ENCODE measurements at regions not wholly inside any gene's neighbourhood (a gene's known extent, or its start where the extent isn't known, plus 50 kb on each side); places are given as distances from the start of the nearest gene placed in this dataset.
"Not testable (repeated sequence)": the region's sequence is repeated elsewhere in the genome, so short reads cannot be mapped to it uniquely, and the experiment has no call there.

DNA sequence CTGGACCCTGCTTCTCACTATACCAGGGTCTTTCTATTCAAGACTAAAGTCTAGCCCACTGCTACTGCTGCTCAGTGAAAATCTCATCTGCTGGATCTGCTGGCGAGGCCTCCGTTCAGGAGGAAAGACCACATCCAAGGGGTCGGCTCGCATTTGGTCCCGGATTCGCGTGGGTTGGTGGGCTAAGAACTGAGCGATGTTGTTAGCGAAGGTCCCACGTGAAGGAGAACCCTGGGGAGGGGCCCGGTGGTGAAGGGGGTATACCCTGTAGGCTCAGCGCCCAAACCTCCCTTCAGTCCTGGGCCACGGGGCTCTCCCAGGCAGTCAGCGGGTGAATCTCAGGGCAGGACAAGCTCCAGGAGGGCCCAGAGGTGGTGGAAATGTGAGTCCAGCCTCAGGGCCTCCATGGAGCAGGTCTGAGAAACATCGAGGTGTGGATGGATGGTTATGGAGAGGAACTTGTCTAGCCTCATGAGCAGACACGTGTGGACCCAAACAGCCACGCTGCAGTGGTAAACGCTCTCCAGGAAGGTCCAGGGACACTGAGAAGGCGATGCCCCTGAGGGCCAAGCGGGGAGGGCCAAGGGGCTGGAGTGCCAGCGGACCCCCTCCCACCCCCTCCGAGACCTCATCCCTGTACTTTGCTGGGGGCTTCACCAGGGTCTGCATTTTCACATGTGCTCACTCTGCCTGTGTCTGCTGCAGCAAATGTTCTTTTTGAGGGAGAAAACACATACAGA, 152.3 kb downstream of the CTTN start:
- H3K9me3 Mint-ChIP-seq: no peaks in the 10 kb centered on the region
- H3K4me1 Mint-ChIP-seq: no peaks in the 10 kb centered on the region
- ATAC-seq (replicated peaks) (no peak), DNase-seq (no peak)
- H3K27ac Mint-ChIP-seq: no peak overlapping the region
- H3K36me3 Mint-ChIP-seq: no peaks in the 10 kb centered on the region
- H3K27me3 Mint-ChIP-seq: peaks cover 19 to 28% of the 10 kb centered on the region in 2 donors
- H3K4me3 Mint-ChIP-seq: no peak overlapping the region

DNA sequence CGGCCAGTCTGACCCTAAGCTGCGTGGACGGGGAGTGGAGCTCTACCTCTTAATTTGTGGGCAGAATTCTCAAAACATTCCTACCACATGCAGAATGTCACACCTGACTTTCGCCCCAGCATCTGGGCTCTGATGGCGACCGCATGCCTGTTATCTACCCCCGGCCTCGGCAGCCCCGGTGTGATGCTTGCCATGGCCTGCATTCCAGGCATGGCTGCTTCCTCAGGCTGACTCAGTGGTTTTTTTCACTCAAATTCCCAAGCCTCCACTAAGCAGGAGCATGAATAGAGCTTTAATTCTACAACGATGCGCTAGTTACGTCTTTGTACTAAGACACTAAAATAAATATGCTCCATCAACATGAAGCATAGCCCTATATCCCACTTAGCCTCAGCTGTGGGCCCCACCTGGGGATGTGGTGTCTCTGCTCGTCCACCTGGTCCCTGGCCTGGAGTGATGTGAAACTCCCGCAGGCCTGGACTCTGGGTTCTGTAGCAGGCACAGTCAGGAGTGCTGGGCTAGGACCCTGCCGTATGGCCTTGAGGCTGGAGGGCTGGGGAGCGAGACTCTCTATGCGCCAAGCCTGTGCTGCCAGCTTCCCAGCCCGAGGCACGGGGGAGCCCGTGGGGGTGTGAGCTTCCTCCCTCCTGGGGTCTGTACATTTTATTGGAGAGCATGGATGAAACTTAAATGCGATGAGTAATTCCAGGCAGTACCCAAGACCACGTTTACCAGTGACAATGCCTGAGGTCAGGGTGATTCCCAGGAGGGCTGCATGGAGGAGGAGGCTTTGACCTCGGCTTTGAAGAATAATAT, 153.2 kb downstream of the CTTN start:
- DNase-seq (no peak), ATAC-seq (replicated peaks) (no peak)
- Mint-ChIP-seq H3K9me3 (no peaks in the 10 kb centered on the region), H3K27me3 (peaks cover 14 to 25% of the 10 kb centered on the region in 2 donors), H3K36me3 (no peaks in the 10 kb centered on the region), H3K4me1 (no peaks in the 10 kb centered on the region), H3K27ac (no peak overlapping the region), H3K4me3 (no peak overlapping the region)

DNA sequence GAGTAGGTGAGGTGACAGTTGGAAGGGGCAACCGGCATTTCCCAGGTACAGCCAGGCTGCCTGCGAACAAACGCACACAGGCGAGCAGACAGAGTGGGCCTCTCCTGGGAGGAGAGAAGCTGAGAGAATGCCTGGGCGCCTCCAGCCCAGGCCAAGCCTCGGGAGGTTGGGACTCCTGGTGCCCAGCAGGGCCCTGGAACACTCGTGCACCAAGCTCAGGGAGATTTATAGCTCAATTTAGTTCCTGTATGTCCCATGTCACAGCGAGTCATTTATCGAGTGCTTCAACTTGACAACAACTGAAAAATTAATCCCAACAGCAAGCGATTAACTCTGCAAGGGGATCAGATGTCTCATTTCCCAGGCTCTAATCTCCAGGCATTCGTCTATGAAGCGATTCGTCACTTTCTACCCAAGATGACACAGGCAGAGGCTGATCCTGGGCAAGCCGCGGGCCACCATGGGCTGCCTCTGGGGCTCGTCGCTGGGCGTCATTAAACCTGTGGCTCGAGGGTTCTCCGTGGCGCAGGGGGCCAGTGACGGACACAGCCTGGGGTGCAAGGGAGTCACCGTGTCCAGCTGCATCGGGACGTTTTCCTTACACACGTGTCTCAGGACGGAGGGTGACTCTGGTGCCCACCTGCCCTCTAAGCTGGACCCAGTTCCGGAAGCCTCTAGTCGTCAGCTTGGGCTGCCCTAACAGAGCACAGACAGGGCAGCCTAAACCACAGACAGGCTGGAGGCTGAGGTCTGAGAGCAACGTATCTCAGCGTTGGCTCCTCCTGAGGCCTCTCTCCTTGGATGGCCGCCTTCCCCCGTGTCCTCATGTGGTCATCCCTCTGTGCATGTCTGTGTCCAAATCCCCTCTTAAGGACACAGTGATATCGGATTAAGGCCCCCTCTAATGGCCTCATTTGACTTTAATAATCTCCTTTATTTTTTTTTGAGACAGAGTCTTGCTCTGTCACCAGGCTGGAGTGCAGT, 154.1 kb downstream of the CTTN start:
- Mint-ChIP-seq H3K27me3 (peaks cover 7 to 22% of the 10 kb centered on the region in 2 donors), H3K27ac (no peak overlapping the region), H3K36me3 (no peaks in the 10 kb centered on the region), H3K4me3 (no peak overlapping the region), H3K9me3 (no peaks in the 10 kb centered on the region), H3K4me1 (no peaks in the 10 kb centered on the region)
- no peak for ATAC-seq (replicated peaks)
- no peak for DNase-seq

DNA sequence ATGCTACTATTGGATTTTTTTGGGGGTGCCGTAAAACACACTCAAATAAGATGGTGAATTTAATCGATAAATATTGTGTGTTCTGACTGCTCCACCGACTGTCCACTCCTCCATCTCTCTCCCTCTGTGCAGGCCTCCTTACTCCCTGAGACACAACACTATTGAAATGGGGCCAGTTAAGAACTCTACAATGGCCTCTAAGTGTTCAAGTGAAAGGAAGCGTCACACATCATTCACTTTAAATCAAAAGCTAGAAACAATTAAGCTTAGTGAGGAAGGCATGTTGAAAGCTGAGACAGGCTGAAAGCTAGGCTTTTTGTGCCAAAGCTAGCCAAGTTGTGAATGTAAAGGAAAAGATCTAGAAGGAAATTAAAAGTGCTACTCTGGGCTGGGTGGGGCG, 156.7 kb downstream of the CTTN start:
- Mint-ChIP-seq H3K9me3 (no peaks in the 10 kb centered on the region), H3K4me3 (no peak overlapping the region), H3K27ac (no peak overlapping the region), H3K4me1 (no peaks in the 10 kb centered on the region), H3K27me3 (peaks cover 0 to 13% of the 10 kb centered on the region in 2 donors), H3K36me3 (no peaks in the 10 kb centered on the region)
- ATAC-seq (replicated peaks) (no peak), DNase-seq (no peak)

DNA sequence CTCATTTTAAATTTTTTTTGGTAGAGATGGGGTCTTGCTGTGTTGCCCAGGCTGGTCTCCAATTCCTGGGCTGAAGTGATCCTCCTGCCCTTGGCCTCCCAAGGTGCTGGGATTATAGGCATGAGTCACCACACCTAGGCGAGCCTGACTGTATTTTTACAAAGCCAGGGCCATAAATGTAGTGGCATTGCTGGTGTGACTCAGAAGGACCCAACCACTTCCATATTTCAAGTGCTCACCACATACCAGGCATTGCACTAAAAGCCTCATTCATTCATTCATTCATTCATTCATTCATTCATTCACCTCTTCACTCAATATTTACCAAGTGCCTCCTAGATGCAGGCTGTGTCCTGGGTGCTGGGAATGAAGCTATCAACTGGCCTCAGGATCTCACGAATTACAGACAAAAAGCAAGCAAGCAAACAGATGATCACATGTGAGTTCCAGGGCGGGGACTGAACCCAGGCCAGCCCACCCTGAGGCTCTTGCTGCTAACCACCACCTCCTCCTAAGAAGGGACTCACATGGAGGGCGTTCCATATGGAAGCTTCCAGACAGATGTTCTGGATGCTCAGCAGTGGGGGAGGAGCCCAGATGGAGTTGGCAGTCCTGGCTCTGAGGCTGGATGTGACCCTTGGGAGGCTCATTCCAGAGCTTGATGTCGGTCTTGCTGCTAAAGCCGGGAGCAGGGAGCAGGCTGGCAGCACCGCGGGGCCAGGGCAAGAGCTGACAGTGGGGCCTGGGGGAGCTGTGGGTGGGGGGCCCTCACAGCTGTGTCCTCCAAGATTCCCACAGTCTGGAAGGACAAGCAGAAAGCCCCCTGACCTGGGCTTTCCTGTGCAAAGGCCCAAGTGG, 158.8 kb downstream of the CTTN start:
- ATAC-seq (replicated peaks) (no peak), DNase-seq (no peak)
- no peaks in the 10 kb centered on the region for H3K9me3 Mint-ChIP-seq
- no peak overlapping the region for H3K4me3 Mint-ChIP-seq
- H3K4me1 Mint-ChIP-seq: no peaks in the 10 kb centered on the region
- H3K27me3 Mint-ChIP-seq: peaks cover 0 to 13% of the 10 kb centered on the region in 2 donors
- H3K27ac Mint-ChIP-seq: no peak overlapping the region
- H3K36me3 Mint-ChIP-seq: no peaks in the 10 kb centered on the region

DNA sequence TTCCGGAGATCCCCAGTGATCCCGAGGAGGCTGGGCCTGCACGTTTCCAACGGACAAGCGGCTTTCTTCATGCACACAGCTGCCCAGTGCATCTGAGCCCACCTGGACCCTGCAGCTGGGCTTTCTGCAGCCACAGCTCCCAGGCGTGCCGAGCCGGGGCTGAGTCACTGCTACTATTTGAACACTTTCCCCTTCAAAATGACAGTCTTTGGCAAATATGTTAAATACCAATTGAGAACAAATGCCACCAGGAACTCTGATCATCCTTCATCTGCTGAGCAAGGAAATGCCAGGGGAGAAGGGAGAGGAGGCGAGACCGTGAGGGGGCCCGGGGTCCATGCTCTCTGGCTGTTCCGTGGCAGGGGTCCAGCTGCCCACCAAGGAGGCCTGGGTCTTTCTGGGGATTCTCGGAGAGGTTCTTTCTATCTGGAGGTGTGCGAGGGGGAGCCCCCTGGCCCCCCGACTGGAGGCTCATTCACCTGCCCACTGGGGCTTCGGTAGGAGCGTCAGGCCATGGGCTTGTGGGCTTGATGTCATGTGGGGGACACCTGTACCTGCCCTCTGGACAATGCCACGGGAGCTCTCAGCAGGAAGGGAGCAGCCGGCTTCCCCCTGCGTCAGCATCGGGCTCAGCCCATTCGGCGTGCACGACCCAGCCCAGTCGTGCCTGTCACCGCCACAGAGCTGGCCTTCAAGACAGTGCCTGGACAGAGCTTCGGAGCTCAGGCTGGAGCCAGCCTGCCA, 159.6 kb downstream of the CTTN start:
- Mint-ChIP-seq H3K9me3 (peaks cover 0 to 4% of the 10 kb centered on the region in 2 donors), H3K27me3 (peaks cover 0 to 13% of the 10 kb centered on the region in 2 donors), H3K27ac (no peak overlapping the region), H3K4me1 (no peaks in the 10 kb centered on the region), H3K4me3 (no peak overlapping the region), H3K36me3 (no peaks in the 10 kb centered on the region)
- no peak for ATAC-seq (replicated peaks)
- DNase-seq: no peak

DNA sequence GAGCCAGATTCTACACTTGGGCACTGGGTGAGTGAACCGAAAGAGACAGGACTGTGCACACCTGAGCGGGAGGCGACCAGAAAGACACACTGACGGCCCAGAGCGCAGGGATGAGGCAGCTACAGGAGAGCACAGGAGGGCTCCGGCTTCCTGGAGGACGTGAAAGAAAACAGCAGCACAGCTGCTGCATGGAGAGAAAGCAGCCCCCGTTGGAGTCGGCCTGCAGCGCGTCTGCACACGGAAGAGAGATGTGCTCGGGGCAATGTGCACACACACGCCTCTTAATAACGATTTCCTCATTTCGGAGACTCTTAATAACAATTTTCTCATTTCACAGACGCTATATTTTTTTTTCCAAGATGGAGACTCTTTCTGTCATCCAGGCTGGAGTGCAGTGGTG, 160.4 kb downstream of the CTTN start:
- Mint-ChIP-seq H3K4me1 (no peaks in the 10 kb centered on the region), H3K9me3 (peaks cover 0 to 4% of the 10 kb centered on the region in 2 donors), H3K27me3 (peaks cover 0 to 20% of the 10 kb centered on the region in 2 donors), H3K27ac (no peak overlapping the region), H3K36me3 (no peaks in the 10 kb centered on the region), H3K4me3 (no peak overlapping the region)
- ATAC-seq (replicated peaks) (no peak), DNase-seq (no peak)

DNA sequence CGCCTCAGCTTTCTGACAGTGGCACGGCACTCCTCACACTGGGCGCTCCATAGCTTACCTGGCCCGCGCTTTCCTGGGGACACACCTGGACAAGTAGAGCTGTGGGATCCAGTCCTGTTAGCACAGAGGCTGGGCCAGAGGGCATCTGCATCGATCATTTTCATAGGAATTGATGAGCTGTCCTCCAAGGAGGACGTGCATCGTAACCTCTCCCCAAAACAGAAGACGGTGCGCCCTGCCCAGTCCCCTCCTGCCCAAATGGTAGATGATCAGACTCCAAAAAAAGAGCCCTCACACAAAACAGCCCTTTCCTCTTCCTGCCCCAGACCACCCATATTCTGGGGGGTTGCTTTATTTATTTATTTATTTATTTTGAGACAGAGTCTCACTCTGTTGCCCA, 161.2 kb downstream of the CTTN start:
- H3K4me1 Mint-ChIP-seq: no peaks in the 10 kb centered on the region
- H3K4me3 Mint-ChIP-seq: no peak overlapping the region
- H3K27ac Mint-ChIP-seq: no peak overlapping the region
- H3K27me3 Mint-ChIP-seq: peaks cover 4 to 28% of the 10 kb centered on the region in 2 donors
- DNase-seq (no peak), ATAC-seq (replicated peaks) (no peak)
- H3K9me3 Mint-ChIP-seq: peaks cover 0 to 4% of the 10 kb centered on the region in 2 donors
- no peaks in the 10 kb centered on the region for H3K36me3 Mint-ChIP-seq

DNA sequence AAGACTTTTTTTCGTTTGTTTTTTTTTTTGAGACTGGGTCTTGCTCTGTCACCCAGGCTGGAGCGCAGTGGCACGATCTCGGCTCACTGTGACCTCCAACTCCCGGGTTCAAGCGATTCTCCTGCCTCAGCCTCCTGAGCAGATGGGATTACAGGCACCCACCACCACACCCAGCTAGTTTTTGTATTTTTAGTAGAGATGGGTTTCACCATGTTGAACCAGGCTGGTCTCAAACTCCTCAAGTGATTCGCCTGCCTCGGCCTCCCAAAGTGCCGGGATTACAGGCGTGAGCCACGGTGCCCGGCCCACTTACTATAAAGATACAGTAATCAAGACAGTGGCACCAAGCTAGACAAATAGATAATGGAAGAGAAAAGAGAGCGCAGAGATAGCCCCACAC, 162.3 kb downstream of the CTTN start:
- DNase-seq; H3K4me3 Mint-ChIP-seq; H3K9me3 Mint-ChIP-seq; H3K27ac Mint-ChIP-seq; ATAC-seq (replicated peaks); H3K36me3 Mint-ChIP-seq; H3K4me1 Mint-ChIP-seq: not testable (repeated sequence)
- peaks cover 4 to 31% of the 10 kb centered on the region in 2 donors for H3K27me3 Mint-ChIP-seq

DNA sequence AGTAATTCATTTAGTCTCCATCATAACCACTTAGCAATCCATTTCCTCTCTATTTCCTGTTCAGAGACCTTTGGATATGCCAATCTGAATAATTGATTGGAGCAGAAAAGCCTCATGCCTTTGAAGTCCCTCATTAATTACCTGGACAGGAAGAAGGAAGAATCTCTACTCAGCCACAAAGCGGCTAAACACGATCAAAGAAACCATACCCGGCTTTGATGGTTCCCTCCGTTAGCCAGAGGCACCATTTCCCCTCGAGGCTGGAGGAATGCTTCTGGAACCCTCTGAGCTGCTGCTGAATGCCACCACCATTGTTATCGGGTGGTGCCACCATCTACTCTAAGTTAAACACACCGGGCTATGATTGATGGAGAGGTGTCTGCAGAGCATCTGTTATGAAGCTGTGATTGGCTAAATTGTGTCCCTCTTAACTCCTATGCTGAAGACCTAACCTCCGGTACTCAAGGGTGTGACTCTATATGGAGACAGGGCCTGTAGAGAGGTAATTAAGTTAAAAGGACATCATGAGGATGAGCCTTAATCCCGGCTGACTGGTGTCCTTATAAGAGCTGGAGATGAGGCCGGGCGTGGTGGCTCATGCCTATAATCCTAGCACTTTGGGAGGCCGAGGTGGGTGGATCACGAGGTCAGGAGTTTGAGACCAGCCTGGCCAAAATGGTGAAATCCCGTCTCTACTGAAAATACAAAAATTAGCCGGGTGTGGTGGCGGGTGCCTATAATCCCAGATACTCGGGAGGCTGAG, 168.6 kb downstream of the CTTN start:
- Mint-ChIP-seq H3K36me3 (no peaks in the 10 kb centered on the region), H3K4me1 (peaks cover 0 to 1% of the 10 kb centered on the region in 2 donors), H3K9me3 (peaks cover 0 to 7% of the 10 kb centered on the region in 2 donors), H3K27me3 (peaks cover 29 to 60% of the 10 kb centered on the region in 2 donors), H3K4me3 (no peak overlapping the region), H3K27ac (no peak overlapping the region)
- ATAC-seq (replicated peaks) (no peak), DNase-seq (no peak)

DNA sequence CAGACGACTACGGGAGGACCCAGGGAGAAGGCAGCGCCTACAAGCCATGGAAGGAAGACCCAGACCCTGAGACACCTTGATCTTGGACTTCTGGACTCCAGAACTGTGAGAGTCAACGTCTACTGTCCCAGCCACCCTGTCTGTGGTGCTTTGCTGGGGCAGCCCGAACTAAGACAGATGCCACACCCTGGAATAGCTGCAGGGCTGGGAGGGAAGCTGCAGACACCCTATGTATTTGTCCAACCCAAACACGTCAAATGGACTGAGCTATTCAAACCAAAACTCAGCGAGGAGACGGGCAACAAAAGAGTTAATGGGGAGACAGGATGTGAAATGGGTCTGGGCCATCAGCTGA, 169.3 kb downstream of the CTTN start:
- Mint-ChIP-seq H3K9me3 (peaks cover 0 to 6% of the 10 kb centered on the region in 2 donors), H3K4me3 (no peak overlapping the region), H3K27ac (no peak overlapping the region), H3K4me1 (peaks cover 0 to 1% of the 10 kb centered on the region in 2 donors), H3K27me3 (peaks cover 32 to 60% of the 10 kb centered on the region in 2 donors), H3K36me3 (no peaks in the 10 kb centered on the region)
- ATAC-seq (replicated peaks): no peak
- no peak for DNase-seq

DNA sequence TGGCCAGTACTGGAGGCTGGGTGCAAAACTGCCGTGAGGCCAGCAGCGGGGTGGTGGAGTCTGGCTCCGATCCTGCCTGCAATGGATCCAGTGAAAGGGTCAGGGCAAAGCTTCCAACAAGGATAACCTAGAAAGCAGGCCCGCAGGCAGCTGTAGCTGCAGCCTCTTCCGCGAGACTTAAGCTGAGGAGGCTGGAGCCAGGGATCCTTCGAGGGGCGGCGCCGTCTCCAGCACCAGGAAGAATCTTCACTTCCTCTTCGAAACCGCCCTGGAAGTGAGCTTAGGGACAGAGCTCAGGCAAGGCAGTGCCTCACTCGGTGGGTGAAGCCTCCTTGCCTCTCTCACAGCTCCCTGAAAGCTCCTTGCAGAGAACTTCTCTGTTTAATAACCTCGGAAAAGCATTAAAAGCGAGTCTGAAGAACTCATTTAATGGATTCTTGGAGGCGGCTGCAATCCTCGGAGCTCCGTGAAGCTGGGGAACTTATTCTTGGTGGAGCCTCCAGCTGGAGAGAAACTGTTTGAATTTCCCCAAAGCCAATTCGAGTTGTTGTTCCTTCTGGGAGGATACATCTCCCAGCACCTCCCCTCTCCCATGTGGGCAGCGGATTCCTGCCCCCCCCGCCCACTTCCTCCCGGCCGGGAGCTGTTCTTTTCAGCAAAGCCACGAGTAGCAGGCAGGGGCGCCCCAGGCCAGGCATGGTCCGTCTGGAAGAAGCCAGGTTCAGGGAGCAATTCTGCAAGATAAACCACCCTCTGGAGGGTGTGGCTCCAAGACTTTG, 169.9 kb downstream of the CTTN start:
- DNase-seq: no peak
- peaks cover 0 to 5% of the 10 kb centered on the region in 2 donors for H3K9me3 Mint-ChIP-seq
- no peak overlapping the region for H3K4me3 Mint-ChIP-seq
- H3K4me1 Mint-ChIP-seq: peaks cover 0 to 1% of the 10 kb centered on the region in 2 donors
- H3K27me3 Mint-ChIP-seq: peaks cover 35 to 58% of the 10 kb centered on the region in 2 donors
- H3K27ac Mint-ChIP-seq: no peak overlapping the region
- no peak for ATAC-seq (replicated peaks)
- no peaks in the 10 kb centered on the region for H3K36me3 Mint-ChIP-seq

Measured in stimulated activated naive B cell treated with anti-CD40 and anti-IgM and Interleukin-4, amounts not matched to agents 10 μg/mL and 1 μg/mL and 100 μg/mL, for 72 hours (primary cell).